Activated CD4-positive, alpha-beta T cell treated with anti-CD3 and anti-CD28 coated beads for 4 hours (primary cell): ENCODE measurements at regions not wholly inside any gene's neighbourhood (a gene's known extent, or its start where the extent isn't known, plus 50 kb on each side); places are given as distances from the start of the nearest gene placed in this dataset.

Source experiments
- DNase-seq, 2 donors: peaks; one replicate each; pipeline ENCODE4 v3.0.0-alpha.2; 2020

- no peak for DNase-seq
Observed at GRCh38 chr5:129821477-129822131, 73.7 kb downstream of the MINAR2 start.

GRCh38 chr5:129830288-129830687 lies 74.0 kb upstream of the CHSY3 start:
- DNase-seq, result no peak

- no peak for DNase-seq
Observed at GRCh38 chr5:129836321-129836720, 67.9 kb upstream of the CHSY3 start.

- no peak for DNase-seq
Observed at GRCh38 chr5:129844764-129845163, 59.5 kb upstream of the CHSY3 start.

- peak; percentile 52 to 66 for DNase-seq
Observed at GRCh38 chr5:129852747-129853352, 51.4 kb upstream of the CHSY3 start.

- DNase-seq, result no peak
Observed at GRCh38 chr5:129853588-129853987, 50.7 kb upstream of the CHSY3 start.
